NCI-H146 treated with DMSO at 0.1 percent for 48 hours (cell line): ENCODE measurements at regions not wholly inside any gene's neighbourhood (a gene's known extent, or its start where the extent isn't known, plus 50 kb on each side); places are given as distances from the start of the nearest gene placed in this dataset.
"Not testable (repeated sequence)": the region's sequence is repeated elsewhere in the genome, so short reads cannot be mapped to it uniquely, and the experiment has no call there.

Experiments
- DNase-seq: peaks from one replicate; lab custom pipeline; 2025; ENCODE audit not compliant: unreplicated experiment; lab: John Stamatoyannopoulos, UW

- no peak for DNase-seq
Observed at GRCh38 chrX:8027827-8028226, 100.6 kb upstream of the PNPLA4 start.

GRCh38 chrX:8025705-8026104, 98.5 kb upstream of the PNPLA4 start:
- no peak for DNase-seq

- no peak for DNase-seq
Observed at GRCh38 chrX:8018934-8019333, 91.7 kb upstream of the PNPLA4 start.

- no peak for DNase-seq
Observed at GRCh38 chrX:8010105-8010504, 82.9 kb upstream of the PNPLA4 start.

- DNase-seq = no peak
Observed at GRCh38 chrX:8005678-8006347, 78.6 kb upstream of the PNPLA4 start.

- no peak for DNase-seq
Observed at GRCh38 chrX:8003147-8003883, 76.1 kb upstream of the PNPLA4 start.

- no peak for DNase-seq
Observed at GRCh38 chrX:7996851-7997250, 69.6 kb upstream of the PNPLA4 start.

GRCh38 chrX:7996414-7996813, 69.2 kb upstream of the PNPLA4 start:
- peak; percentile 31 for DNase-seq

- DNase-seq = no peak
Observed at GRCh38 chrX:7993873-7994272, 66.7 kb upstream of the PNPLA4 start.

- not testable (repeated sequence) for DNase-seq
Observed at GRCh38 chrX:7988013-7988759, 61.0 kb upstream of the PNPLA4 start.

GRCh38 chrX:7987160-7988012, 60.2 kb upstream of the PNPLA4 start:
- DNase-seq = no peak

- not testable (repeated sequence) for DNase-seq
Observed at GRCh38 chrX:7986738-7987137, 59.5 kb upstream of the PNPLA4 start.

GRCh38 chrX:7985568-7985967, 58.4 kb upstream of the PNPLA4 start:
- no peak for DNase-seq

- DNase-seq = no peak
Observed at GRCh38 chrX:7983581-7983980, 56.4 kb upstream of the PNPLA4 start.
